ENCODE measurements at regions not wholly inside any gene's neighbourhood (a gene's known extent, or its start where the extent isn't known, plus 50 kb on each side); places are given as distances from the start of the nearest gene placed in this dataset.

DNA sequence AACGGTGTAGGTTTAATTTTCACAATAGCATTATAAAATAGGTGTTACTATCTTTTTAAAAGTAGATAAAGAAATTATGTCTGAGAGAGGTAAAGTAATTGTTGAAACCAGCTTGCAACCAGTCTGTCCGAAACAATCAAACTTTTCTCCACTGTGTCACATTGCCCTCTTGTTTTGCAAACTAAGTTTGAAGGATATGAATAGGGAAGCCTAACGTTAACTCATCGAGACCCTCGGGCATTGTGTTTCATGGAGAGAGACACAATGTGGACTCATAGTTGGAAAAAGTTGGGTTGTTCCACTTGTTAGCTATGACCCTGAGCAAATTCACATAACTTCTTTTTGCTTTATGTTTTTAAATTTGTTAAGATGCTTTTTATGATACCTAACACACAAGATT, 254.4 kb upstream of the IMPG1 start:
- no peak for TF ChIP-seq CTCF (conservative IDR thresholded peaks at IDR 0.05; ENCODE audit: low read depth, low read length)
- H3K4me3 ChIP-seq (ENCODE audit: low read length), result no peak overlapping the region
- DNase-seq (ENCODE audit: low read depth), result no peak

Measured in retinal pigment epithelial cell (primary cell).